ENCODE measurements at regions not wholly inside any gene's neighbourhood (a gene's known extent, or its start where the extent isn't known, plus 50 kb on each side); places are given as distances from the start of the nearest gene placed in this dataset.

DNA sequence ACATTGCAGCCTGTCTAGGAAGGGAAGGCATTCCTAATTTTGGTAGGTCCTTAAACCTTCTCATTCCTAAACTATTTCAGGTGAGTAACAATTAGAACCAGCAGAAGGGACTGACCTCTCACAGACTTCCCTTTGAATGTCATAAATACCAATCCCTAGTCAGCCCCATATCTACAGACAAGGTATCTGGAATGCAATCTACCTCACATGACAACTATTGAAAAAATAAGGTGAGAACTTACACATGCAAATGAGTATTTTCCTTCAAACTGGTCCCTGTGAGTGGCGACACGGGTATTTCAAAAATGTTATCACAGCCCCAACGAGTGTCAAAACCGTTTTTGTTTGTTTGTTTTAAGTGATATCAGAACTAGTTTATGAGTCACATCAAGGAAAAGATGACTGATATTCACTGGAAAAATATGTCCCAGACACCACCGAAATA is 102.4 kb upstream of the VCX2 start:
- Histone ChIP-seq H3K4me1 (no peaks in the 10 kb centered on the region), H3K27me3 (no peaks in the 10 kb centered on the region), H3K4me3 (no peak overlapping the region), H4K20me1 (no peaks in the 10 kb centered on the region), H3K4me2 (no peak overlapping the region), H3K36me3 (no peaks in the 10 kb centered on the region), H3K9me3 (replicated peaks in 1 of 11) (peaks cover 0 to 7% (median 0%) of the 10 kb centered on the region in 11 experiments; a peak in 1 of 22 replicates), H3K9ac (no peak overlapping the region), H3K27ac (no peak overlapping the region)
- TF ChIP-seq Cebpa-rat (IDR thresholded peaks at IDR 0.05): no peak

DNA sequence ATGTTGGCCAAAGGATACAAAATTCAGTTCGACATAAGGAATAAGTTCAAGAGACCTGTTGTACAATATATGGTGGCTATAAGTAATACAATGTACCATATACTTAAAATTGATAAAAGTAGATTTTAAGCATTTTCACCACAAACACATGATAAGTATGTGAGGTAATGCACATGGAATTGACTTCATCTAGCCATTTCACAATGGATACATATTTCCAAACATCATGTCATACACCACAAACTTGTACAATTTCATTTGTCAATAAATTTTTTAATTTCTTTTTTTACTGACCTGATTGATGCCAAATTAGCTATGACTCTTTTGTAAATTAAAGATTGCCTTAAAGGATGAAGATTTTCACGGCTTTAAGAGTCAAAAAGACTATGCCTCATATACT is 103.1 kb upstream of the VCX2 start:
- H3K36me3 ChIP-seq: no peaks in the 10 kb centered on the region
- H3K9ac ChIP-seq: no peak overlapping the region
- H3K4me3 ChIP-seq: no peak overlapping the region
- no peak for TF ChIP-seq Cebpa-rat (IDR thresholded peaks at IDR 0.05)
- H3K27ac ChIP-seq: no peak overlapping the region
- H3K9me3 ChIP-seq (replicated peaks in 1 of 11): peaks cover 0 to 7% (median 0%) of the 10 kb centered on the region in 11 experiments; a peak in 1 of 22 replicates
- no peaks in the 10 kb centered on the region for H3K27me3 ChIP-seq
- no peaks in the 10 kb centered on the region for H3K4me1 ChIP-seq
- H4K20me1 ChIP-seq: no peaks in the 10 kb centered on the region
- H3K4me2 ChIP-seq: no peak overlapping the region

DNA sequence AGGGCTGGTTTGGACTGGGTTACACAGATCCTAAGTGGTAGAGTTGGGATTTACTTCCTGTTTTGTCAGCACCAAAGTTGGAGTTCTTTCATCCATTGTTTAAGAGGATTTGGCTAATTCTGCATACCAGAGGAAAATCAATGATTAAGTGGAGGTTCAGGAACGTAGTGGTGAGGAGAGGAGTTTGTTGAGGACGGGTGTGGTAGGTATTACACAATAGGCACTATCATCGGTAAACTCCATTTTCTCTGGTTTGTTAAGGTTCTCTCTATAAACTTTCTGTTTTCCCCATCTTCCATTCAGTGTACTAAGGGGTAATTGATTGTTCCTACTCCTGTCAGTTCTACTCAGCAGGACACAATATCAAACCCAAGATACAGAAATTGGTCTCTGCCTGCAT is 107.5 kb upstream of the VCX2 start:
- no peak overlapping the region for H3K27ac ChIP-seq
- no peak overlapping the region for H3K4me3 ChIP-seq
- H3K27me3 ChIP-seq: no peaks in the 10 kb centered on the region
- no peaks in the 10 kb centered on the region for H3K36me3 ChIP-seq
- no peak overlapping the region for H3K9ac ChIP-seq
- no peak overlapping the region for H3K4me2 ChIP-seq
- no peak for TF ChIP-seq Cebpa-rat (IDR thresholded peaks at IDR 0.05)
- H3K4me1 ChIP-seq: no peaks in the 10 kb centered on the region
- peaks cover 0 to 7% (median 0%) of the 10 kb centered on the region in 11 experiments; a peak in 1 of 22 replicates for H3K9me3 ChIP-seq (replicated peaks in 1 of 11)
- H4K20me1 ChIP-seq: no peaks in the 10 kb centered on the region

DNA sequence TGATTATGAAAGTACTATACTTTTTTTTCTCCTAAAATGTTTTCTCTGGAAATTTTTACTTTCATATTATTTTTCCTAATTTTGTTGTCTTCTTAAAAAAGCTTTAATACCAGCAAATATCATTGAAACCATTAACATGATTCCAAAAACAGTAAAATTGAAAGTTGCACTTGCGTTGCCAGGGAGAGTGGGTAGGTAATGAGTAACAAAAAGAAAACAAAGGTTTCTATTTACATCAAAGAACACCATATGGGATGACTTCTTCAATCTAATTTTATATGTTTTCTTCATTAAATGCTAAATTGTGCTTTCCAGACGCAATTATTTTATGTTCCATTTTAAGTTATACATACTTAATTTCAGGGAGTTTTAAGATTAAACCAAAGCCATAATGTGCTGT is 108.3 kb upstream of the VCX2 start:
- TF ChIP-seq Cebpa-rat (IDR thresholded peaks at IDR 0.05): no peak
- no peaks in the 10 kb centered on the region for H3K27me3 ChIP-seq
- no peak overlapping the region for H3K9ac ChIP-seq
- H3K4me2 ChIP-seq: no peak overlapping the region
- peaks cover 0 to 3% (median 0%) of the 10 kb centered on the region in 10 experiments; a peak in 1 of 20 replicates for H3K4me1 ChIP-seq
- no peak overlapping the region for H3K4me3 ChIP-seq
- no peaks in the 10 kb centered on the region for H3K36me3 ChIP-seq
- H3K27ac ChIP-seq: no peak overlapping the region
- H3K9me3 ChIP-seq (replicated peaks in 1 of 11): peaks cover 0 to 7% (median 0%) of the 10 kb centered on the region in 11 experiments; a peak in 1 of 22 replicates
- no peaks in the 10 kb centered on the region for H4K20me1 ChIP-seq

DNA sequence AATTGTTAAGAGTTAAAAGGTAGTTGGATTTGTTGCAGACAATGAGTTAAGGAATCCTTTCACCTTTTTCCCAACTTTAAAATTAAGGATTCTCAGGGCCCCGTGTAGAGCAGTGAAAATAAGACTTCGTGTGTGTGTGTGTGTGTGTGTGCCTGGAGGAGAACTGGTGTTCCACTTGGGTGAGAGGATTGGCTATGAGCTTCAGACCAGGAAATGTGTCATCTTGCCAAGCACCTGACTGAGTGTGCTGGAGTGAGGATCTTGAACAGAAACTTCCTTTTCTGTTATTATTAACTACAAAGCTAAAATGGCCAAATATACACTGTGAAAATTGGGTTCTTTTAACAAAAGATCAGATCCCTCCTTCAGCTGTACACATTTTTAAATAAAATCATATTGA is 113.1 kb upstream of the VCX2 start:
- Histone ChIP-seq H3K9ac (no peak overlapping the region), H3K27ac (no peak overlapping the region), H3K27me3 (no peaks in the 10 kb centered on the region), H3K4me2 (peak overlapping the region in 1 of 11 experiments; percentile 24; a peak in 1 of 22 replicates), H4K20me1 (no peaks in the 10 kb centered on the region), H3K9me3 (replicated peaks in 1 of 11) (no peaks in the 10 kb centered on the region), H3K36me3 (no peaks in the 10 kb centered on the region), H3K4me1 (peaks cover 0 to 7% (median 2%) of the 10 kb centered on the region in 10 experiments; a peak in 2 of 20 replicates), H3K4me3 (no peak overlapping the region)
- no peak for TF ChIP-seq Cebpa-rat (IDR thresholded peaks at IDR 0.05)

DNA sequence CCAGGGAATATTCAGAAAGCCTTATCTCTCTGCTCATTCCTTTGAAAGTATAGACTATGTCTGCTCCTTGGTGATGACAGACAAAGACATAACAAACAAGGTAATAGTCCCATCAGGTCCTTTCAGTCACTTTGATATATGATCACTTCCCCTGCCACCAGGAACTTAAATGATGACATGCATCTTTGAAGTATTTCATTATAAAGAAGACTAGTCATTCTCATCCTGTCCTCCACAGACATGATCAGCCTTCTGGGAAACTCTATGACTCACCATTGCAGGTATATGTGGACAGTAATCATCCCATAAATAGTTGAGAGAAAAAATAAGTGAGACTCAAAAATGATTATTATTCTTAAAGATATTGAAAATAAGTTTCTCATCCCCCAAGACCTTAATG is 117.5 kb upstream of the VCX2 start:
- no peak overlapping the region for H3K9ac ChIP-seq
- H3K36me3 ChIP-seq: no peaks in the 10 kb centered on the region
- no peak overlapping the region for H3K27ac ChIP-seq
- H4K20me1 ChIP-seq: no peaks in the 10 kb centered on the region
- no peak overlapping the region for H3K4me2 ChIP-seq
- no peaks in the 10 kb centered on the region for H3K27me3 ChIP-seq
- H3K4me1 ChIP-seq: peaks cover 0 to 14% (median 8%) of the 10 kb centered on the region in 10 experiments; a peak in 8 of 20 replicates
- no peaks in the 10 kb centered on the region for H3K9me3 ChIP-seq (replicated peaks in 1 of 11)
- TF ChIP-seq Cebpa-rat (IDR thresholded peaks at IDR 0.05): no peak
- H3K4me3 ChIP-seq: no peak overlapping the region

DNA sequence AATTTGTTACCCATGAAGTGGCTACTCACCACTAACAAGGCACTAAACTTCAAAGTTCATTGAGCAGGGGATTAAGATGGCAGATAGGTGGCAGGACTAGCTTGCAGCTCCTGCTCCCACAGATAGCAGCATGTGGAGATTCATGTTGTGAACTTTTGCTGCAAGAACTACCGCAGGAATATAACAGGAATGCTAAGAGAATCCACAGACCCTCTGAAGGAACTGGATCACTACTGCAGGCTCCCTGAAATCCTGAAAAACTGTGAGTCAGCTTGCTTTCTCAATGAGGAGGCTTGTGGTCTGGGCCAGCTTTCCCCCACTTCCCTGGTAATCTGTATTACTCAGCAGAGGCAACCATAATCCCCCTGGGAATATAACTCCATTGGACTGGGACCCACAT is 118.5 kb upstream of the VCX2 start:
- Histone ChIP-seq H3K9me3 (replicated peaks in 1 of 11) (no peaks in the 10 kb centered on the region), H3K27ac (no peak overlapping the region), H3K4me3 (no peak overlapping the region), H3K4me2 (peak overlapping the region in 7 of 11 experiments; percentile 0 to 63 (median 14); a peak in 8 of 22 replicates), H3K4me1 (peaks cover 0 to 14% (median 7%) of the 10 kb centered on the region in 10 experiments; a peak in 8 of 20 replicates), H4K20me1 (no peaks in the 10 kb centered on the region), H3K36me3 (no peaks in the 10 kb centered on the region), H3K9ac (no peak overlapping the region), H3K27me3 (no peaks in the 10 kb centered on the region)
- no peak for TF ChIP-seq Cebpa-rat (IDR thresholded peaks at IDR 0.05)

DNA sequence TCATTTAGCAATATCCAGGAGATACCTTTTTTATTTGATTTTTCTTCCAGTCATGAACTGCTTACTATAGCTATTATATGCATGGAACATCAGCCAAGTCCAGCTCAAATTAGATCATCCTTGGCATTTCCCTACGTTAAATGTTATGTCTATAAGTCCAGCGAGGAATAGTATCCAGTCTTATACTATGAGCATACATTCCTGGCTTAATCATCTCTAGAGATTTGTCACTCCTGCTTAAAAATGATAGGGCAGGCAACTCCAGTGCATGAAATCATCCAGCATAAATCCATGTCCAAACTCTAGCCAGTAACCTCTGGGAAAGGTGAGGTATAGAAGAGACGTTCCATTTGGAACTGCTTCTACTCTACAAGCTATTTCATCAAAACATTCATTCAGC is 126.7 kb upstream of the VCX2 start:
- Histone ChIP-seq H4K20me1 (no peaks in the 10 kb centered on the region), H3K4me2 (no peak overlapping the region), H3K27me3 (no peaks in the 10 kb centered on the region)

DNA sequence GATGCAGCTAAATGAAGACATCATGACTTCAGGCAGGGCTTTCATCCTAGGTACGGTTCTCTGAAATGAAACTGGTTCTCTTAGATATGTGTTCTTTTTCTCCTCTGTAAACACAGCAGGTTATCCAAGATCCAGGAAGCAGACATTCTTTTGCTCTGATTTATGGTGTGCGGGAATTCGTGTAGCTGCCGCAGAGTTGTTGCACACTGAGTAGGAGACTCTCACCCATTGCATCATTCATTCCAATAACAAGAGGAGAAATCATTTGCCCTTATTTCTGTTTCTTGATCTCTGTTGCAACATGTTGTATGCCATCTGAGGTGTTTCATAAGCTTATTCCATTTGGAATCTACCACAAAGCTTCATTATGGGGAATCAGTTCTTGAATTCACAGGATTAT is 133.6 kb upstream of the VCX2 start:
- H3K4me1 ChIP-seq: no peaks in the 10 kb centered on the region
- no peak for TF ChIP-seq Cebpa-rat (IDR thresholded peaks at IDR 0.05)

More for the DNA sequence above, 126.7 kb upstream of the VCX2 start:
- no peaks in the 10 kb centered on the region for H3K4me1 ChIP-seq
- no peak overlapping the region for H3K4me3 ChIP-seq
- H3K27ac ChIP-seq: no peak overlapping the region
- 0 out of 22 replicates have a peak, but pooled peaks cover 0 to 4% (median 0%) of the 10 kb centered on the region in 11 experiments for H3K9me3 ChIP-seq (replicated peaks in 1 of 11)
- TF ChIP-seq Cebpa-rat (IDR thresholded peaks at IDR 0.05): no peak
- H3K36me3 ChIP-seq: no peaks in the 10 kb centered on the region
- H3K9ac ChIP-seq: no peak overlapping the region

DNA sequence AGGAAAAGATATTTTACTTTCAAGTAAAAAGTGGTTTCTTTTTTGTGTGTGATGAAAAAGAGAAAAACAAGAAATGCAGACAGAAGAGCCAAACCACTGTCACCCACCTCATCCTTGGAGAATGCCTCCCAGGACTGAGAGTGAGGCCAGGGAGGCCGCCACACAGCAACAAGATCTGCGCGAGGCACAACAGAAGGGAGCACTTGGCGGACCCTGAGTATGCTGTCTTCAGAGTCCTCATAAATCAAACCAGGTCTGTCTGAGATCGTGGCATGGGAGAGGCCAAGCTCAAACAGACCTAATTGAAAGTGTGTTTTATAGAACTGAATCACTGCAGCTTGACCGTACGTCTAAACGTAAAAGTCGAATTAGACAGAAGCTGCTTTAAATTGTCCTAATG is 134.3 kb upstream of the VCX2 start:
- Histone ChIP-seq H3K9ac (no peak overlapping the region), H3K9me3 (replicated peaks in 1 of 11) (peaks cover 0 to 11% (median 4%) of the 10 kb centered on the region in 11 experiments; a peak in 3 of 22 replicates), H3K27ac (no peak overlapping the region), H4K20me1 (no peaks in the 10 kb centered on the region), H3K4me1 (no peaks in the 10 kb centered on the region), H3K4me2 (no peak overlapping the region), H3K27me3 (no peaks in the 10 kb centered on the region), H3K36me3 (no peaks in the 10 kb centered on the region), H3K4me3 (no peak overlapping the region)
- no peak for TF ChIP-seq Cebpa-rat (IDR thresholded peaks at IDR 0.05)

More for the DNA sequence above, 133.6 kb upstream of the VCX2 start:
- H4K20me1 ChIP-seq: no peaks in the 10 kb centered on the region
- H3K9me3 ChIP-seq (replicated peaks in 1 of 11): peaks cover 0 to 11% (median 4%) of the 10 kb centered on the region in 11 experiments; a peak in 3 of 22 replicates
- no peak overlapping the region for H3K4me2 ChIP-seq
- H3K27me3 ChIP-seq: no peaks in the 10 kb centered on the region
- no peaks in the 10 kb centered on the region for H3K36me3 ChIP-seq
- H3K27ac ChIP-seq: no peak overlapping the region
- H3K4me3 ChIP-seq: no peak overlapping the region
- no peak overlapping the region for H3K9ac ChIP-seq
